ENCODE measurements at regions not wholly inside any gene's neighbourhood (a gene's known extent, or its start where the extent isn't known, plus 50 kb on each side); places are given as distances from the start of the nearest gene placed in this dataset.

- no peak for TF ChIP-seq CTCF (IDR thresholded peaks at IDR 0.05)
- DNase-seq (ENCODE audit: low spot score) = no peak
- ATAC-seq (ENCODE audit: low FRiP score) = no peak
Observed at GRCh38 chr18:42275138-42275535, 320.1 kb downstream of the PIK3C3 start.

GRCh38 chr18:42275949-42276730 lies 321.1 kb downstream of the PIK3C3 start:
- no peak for ATAC-seq (ENCODE audit: low FRiP score)
- no peak for TF ChIP-seq CTCF (IDR thresholded peaks at IDR 0.05)
- no peak for DNase-seq (ENCODE audit: low spot score)

GRCh38 chr18:42281124-42281523 lies 326.1 kb downstream of the PIK3C3 start:
- DNase-seq (ENCODE audit: low spot score) (no peak), ATAC-seq (ENCODE audit: low FRiP score) (no peak)
- no peak for TF ChIP-seq CTCF (IDR thresholded peaks at IDR 0.05)

GRCh38 chr18:42281851-42282250 lies 326.8 kb downstream of the PIK3C3 start:
- TF ChIP-seq CTCF (IDR thresholded peaks at IDR 0.05) = no peak
- ATAC-seq (ENCODE audit: low FRiP score) = no peak
- no peak for DNase-seq (ENCODE audit: low spot score)

GRCh38 chr18:42287047-42287446 lies 332.0 kb downstream of the PIK3C3 start:
- ATAC-seq (ENCODE audit: low FRiP score) = no peak
- TF ChIP-seq CTCF (IDR thresholded peaks at IDR 0.05) = no peak
- DNase-seq (ENCODE audit: low spot score) = no peak

GRCh38 chr18:42288129-42288528 lies 333.1 kb downstream of the PIK3C3 start:
- no peak for ATAC-seq (ENCODE audit: low FRiP score)
- no peak for DNase-seq (ENCODE audit: low spot score)
- TF ChIP-seq CTCF (IDR thresholded peaks at IDR 0.05) = no peak

GRCh38 chr18:42289526-42289925 lies 334.5 kb downstream of the PIK3C3 start:
- DNase-seq (ENCODE audit: low spot score) (no peak), ATAC-seq (ENCODE audit: low FRiP score) (no peak)
- TF ChIP-seq CTCF (IDR thresholded peaks at IDR 0.05) = no peak

Measured in omental fat pad (tissue), 3 donors.